ENCODE measurements at regions not wholly inside any gene's neighbourhood (a gene's known extent, or its start where the extent isn't known, plus 50 kb on each side); places are given as distances from the start of the nearest gene placed in this dataset.

DNA sequence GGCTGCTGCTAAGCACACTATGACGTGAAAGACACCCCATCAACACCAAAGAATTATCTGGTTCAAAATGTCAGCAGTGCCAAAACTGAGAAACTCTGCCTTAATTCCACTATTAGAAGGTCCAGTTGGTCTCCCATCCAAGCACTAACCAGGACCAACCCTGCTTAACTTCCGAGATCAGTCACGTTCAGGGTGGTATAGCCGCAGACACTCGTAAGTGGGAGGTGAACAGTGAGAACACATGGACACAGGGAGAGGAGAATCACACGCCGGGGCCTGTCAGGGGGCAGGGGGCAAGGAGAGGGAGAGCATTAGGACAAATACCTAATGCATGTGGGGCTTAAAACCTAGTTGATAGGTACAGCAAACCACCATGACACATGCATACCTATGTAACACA, 83.4 kb downstream of the C13orf42 start:
- no peak overlapping the region for H4K91ac ChIP-seq (ENCODE audit: low read depth, low read length)

DNA sequence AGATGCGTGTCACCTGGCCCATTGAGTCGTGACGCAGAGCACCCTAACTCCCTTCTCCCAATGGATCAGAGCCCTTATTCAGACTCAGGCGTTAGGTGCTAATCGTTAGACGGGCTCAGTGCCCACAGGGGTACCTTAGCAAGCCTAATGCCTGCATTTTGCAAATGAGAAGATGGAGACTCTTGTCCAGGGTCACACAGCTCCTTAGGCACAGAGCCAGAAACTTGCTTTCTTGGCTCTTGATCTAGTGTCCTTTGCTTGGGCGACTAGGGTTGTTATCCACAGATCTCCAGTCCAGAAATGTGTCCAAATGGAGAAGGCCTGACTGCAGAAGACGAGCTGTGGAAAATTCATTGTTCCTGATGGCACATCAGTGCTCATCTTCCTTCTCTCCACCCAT, 85.1 kb downstream of the C13orf42 start:
- Histone ChIP-seq H3K79me2 (ENCODE audit: control insufficient read depth, insufficient read depth, low read length, poor library complexity) (no peaks in the 10 kb centered on the region), H3K79me1 (ENCODE audit: low read length) (no peaks in the 10 kb centered on the region), H2AK5ac (ENCODE audit: low read length) (no peak overlapping the region), H3K23ac (ENCODE audit: low read length) (no peak overlapping the region), H2BK5ac (ENCODE audit: low read depth, low read length, poor library complexity) (no peak overlapping the region), H3K9me3 (ENCODE audit: insufficient read depth, low read depth, low read length) (no peaks in the 10 kb centered on the region), H3K27ac (ENCODE audit: low read depth, low read length) (no peak overlapping the region), H3K14ac (ENCODE audit: low read length) (no peak overlapping the region), H2BK12ac (ENCODE audit: low read length) (no peak overlapping the region), H2AFZ (ENCODE audit: insufficient read depth, low read length, poor library complexity) (no peak overlapping the region), H4K91ac (ENCODE audit: low read depth, low read length) (no peak overlapping the region), H3K4me2 (ENCODE audit: low read length) (no peak overlapping the region), H3K4ac (ENCODE audit: low read depth, low read length) (no peak overlapping the region), H3K4me3 (ENCODE audit: low read depth, low read length) (no peak overlapping the region), H3K9ac (ENCODE audit: low read length) (peak overlapping the region; percentile 33), H2BK120ac (ENCODE audit: insufficient read depth, low read length, poor library complexity) (no peak overlapping the region), H3K18ac (ENCODE audit: low read length) (no peak overlapping the region), H3K4me1 (ENCODE audit: control insufficient read depth in 1 of 2, insufficient read depth in 2 of 2, low read length in 2 of 2) (no peaks in the 10 kb centered on the region), H4K8ac (ENCODE audit: low read depth, low read length) (no peak overlapping the region), H3K36me3 (ENCODE audit: control insufficient read depth in 1 of 2, insufficient read depth in 2 of 2, low read length in 2 of 2) (no peaks in the 10 kb centered on the region), H3K27me3 (ENCODE audit: insufficient read depth, low read length) (no peaks in the 10 kb centered on the region), H4K12ac (ENCODE audit: low read depth, low read length) (no peak overlapping the region)
- no CpG with 5 or more reads among the region's 8 CpGs for WGBS (ENCODE audit: extremely low coverage, insufficient coverage, insufficient read length)
- no peak for DNase-seq

More for the DNA sequence above, 83.4 kb downstream of the C13orf42 start:
- Histone ChIP-seq H3K4me1 (ENCODE audit: control insufficient read depth in 1 of 2, insufficient read depth in 2 of 2, low read length in 2 of 2) (no peaks in the 10 kb centered on the region), H3K14ac (ENCODE audit: low read length) (no peak overlapping the region), H2BK12ac (ENCODE audit: low read length) (no peak overlapping the region), H3K4me3 (ENCODE audit: low read depth, low read length) (no peak overlapping the region), H2BK120ac (ENCODE audit: insufficient read depth, low read length, poor library complexity) (no peak overlapping the region), H3K27me3 (ENCODE audit: insufficient read depth, low read length) (no peaks in the 10 kb centered on the region), H3K23ac (ENCODE audit: low read length) (no peak overlapping the region), H2AK5ac (ENCODE audit: low read length) (no peak overlapping the region), H2BK5ac (ENCODE audit: low read depth, low read length, poor library complexity) (no peak overlapping the region), H3K79me1 (ENCODE audit: low read length) (no peaks in the 10 kb centered on the region), H3K18ac (ENCODE audit: low read length) (no peak overlapping the region), H3K4ac (ENCODE audit: low read depth, low read length) (no peak overlapping the region), H3K4me2 (ENCODE audit: low read length) (no peak overlapping the region), H2AFZ (ENCODE audit: insufficient read depth, low read length, poor library complexity) (no peak overlapping the region), H4K12ac (ENCODE audit: low read depth, low read length) (no peak overlapping the region), H3K27ac (ENCODE audit: low read depth, low read length) (no peak overlapping the region), H3K79me2 (ENCODE audit: control insufficient read depth, insufficient read depth, low read length, poor library complexity) (no peaks in the 10 kb centered on the region), H3K9me3 (ENCODE audit: insufficient read depth, low read depth, low read length) (no peaks in the 10 kb centered on the region), H3K36me3 (ENCODE audit: control insufficient read depth in 1 of 2, insufficient read depth in 2 of 2, low read length in 2 of 2) (no peaks in the 10 kb centered on the region), H3K9ac (ENCODE audit: low read length) (no peak overlapping the region), H4K8ac (ENCODE audit: low read depth, low read length) (no peak overlapping the region)
- WGBS (ENCODE audit: extremely low coverage, insufficient coverage, insufficient read length), result no CpG with 5 or more reads among the region's 7 CpGs
- DNase-seq, result no peak

DNA sequence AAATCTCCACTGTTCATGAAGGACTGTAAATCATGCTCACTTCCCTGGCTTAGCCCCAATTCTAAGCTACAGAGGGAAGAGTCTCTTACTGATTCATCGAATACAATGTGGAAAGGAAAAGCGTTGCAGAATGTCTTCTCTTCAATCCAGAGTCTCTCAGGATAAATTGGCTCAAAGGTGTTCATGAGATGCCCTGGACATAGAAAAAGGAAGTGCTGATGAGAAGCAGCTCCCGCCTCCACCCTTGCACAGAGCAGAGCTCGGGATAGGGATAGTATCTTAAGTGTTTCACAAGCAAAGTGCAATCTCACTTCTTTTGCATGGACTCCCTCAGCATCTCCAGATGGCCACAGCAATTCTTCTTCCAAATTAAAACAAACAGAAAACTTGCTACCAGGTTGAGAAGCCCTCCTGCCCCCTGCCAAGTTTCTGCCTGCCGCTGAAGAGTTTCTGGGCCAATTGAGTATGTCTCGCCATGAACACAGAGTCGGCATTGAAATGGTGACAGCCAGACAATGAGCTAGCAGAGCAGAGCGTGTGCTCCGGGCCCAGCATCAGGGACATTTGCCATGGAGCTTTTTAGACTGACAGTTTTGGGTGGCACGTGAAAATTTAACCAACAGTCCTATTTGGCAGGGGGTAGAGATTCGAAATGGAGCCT, 85.7 kb downstream of the C13orf42 start:
- H3K36me3 ChIP-seq (ENCODE audit: control insufficient read depth in 1 of 2, insufficient read depth in 2 of 2, low read length in 2 of 2), result no peaks in the 10 kb centered on the region
- no peak overlapping the region for H3K23ac ChIP-seq (ENCODE audit: low read length)
- H3K4ac ChIP-seq (ENCODE audit: low read depth, low read length), result no peak overlapping the region
- no peak overlapping the region for H2BK5ac ChIP-seq (ENCODE audit: low read depth, low read length, poor library complexity)
- no peak overlapping the region for H2BK12ac ChIP-seq (ENCODE audit: low read length)
- H3K4me3 ChIP-seq (ENCODE audit: low read depth, low read length), result no peak overlapping the region
- H3K9ac ChIP-seq (ENCODE audit: low read length), result no peak overlapping the region
- no peak overlapping the region for H2BK120ac ChIP-seq (ENCODE audit: insufficient read depth, low read length, poor library complexity)
- H2AFZ ChIP-seq (ENCODE audit: insufficient read depth, low read length, poor library complexity), result no peak overlapping the region
- H3K18ac ChIP-seq (ENCODE audit: low read length), result no peak overlapping the region
- no CpG with 5 or more reads among the region's 11 CpGs for WGBS (ENCODE audit: extremely low coverage, insufficient coverage, insufficient read length)
- DNase-seq, result no peak
- H3K27me3 ChIP-seq (ENCODE audit: insufficient read depth, low read length), result no peaks in the 10 kb centered on the region
- H3K9me3 ChIP-seq (ENCODE audit: insufficient read depth, low read depth, low read length), result no peaks in the 10 kb centered on the region
- H4K8ac ChIP-seq (ENCODE audit: low read depth, low read length), result no peak overlapping the region
- H3K4me2 ChIP-seq (ENCODE audit: low read length), result no peak overlapping the region
- no peak overlapping the region for H2AK5ac ChIP-seq (ENCODE audit: low read length)
- H3K79me2 ChIP-seq (ENCODE audit: control insufficient read depth, insufficient read depth, low read length, poor library complexity), result no peaks in the 10 kb centered on the region
- H3K79me1 ChIP-seq (ENCODE audit: low read length), result no peaks in the 10 kb centered on the region
- H4K12ac ChIP-seq (ENCODE audit: low read depth, low read length), result no peak overlapping the region
- no peaks in the 10 kb centered on the region for H3K4me1 ChIP-seq (ENCODE audit: control insufficient read depth in 1 of 2, insufficient read depth in 2 of 2, low read length in 2 of 2)
- no peak overlapping the region for H3K14ac ChIP-seq (ENCODE audit: low read length)
- no peak overlapping the region for H4K91ac ChIP-seq (ENCODE audit: low read depth, low read length)
- H3K27ac ChIP-seq (ENCODE audit: low read depth, low read length), result no peak overlapping the region

DNA sequence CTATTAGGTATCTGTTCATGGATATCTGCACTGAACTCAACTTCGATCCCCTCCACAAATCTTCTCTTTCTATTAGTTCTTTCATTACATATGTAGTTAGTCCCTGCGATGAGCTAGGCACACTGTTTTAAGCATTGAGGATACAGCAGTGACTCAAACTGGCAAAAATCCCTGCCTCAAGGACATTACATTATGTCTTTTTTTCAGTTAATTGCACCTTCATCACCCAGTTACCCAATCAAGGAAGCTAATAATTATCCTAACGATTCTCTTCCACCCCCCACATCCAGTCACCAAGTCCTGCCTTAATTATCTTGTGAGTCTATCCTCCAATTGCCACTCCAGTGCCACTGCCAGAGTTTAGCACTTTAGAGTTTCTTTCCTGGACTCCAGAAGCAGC, 89.3 kb downstream of the C13orf42 start:
- Histone ChIP-seq H3K4me2 (ENCODE audit: low read length) (no peak overlapping the region), H2AK5ac (ENCODE audit: low read length) (no peak overlapping the region), H3K23ac (ENCODE audit: low read length) (no peak overlapping the region), H3K9ac (ENCODE audit: low read length) (no peak overlapping the region), H3K27ac (ENCODE audit: low read depth, low read length) (no peak overlapping the region), H3K27me3 (ENCODE audit: insufficient read depth, low read length) (no peaks in the 10 kb centered on the region), H2BK120ac (ENCODE audit: insufficient read depth, low read length, poor library complexity) (no peak overlapping the region), H3K18ac (ENCODE audit: low read length) (no peak overlapping the region), H4K8ac (ENCODE audit: low read depth, low read length) (no peak overlapping the region), H2BK5ac (ENCODE audit: low read depth, low read length, poor library complexity) (no peak overlapping the region), H3K14ac (ENCODE audit: low read length) (no peak overlapping the region), H3K79me2 (ENCODE audit: control insufficient read depth, insufficient read depth, low read length, poor library complexity) (no peaks in the 10 kb centered on the region), H4K12ac (ENCODE audit: low read depth, low read length) (no peak overlapping the region), H3K36me3 (ENCODE audit: control insufficient read depth in 1 of 2, insufficient read depth in 2 of 2, low read length in 2 of 2) (no peaks in the 10 kb centered on the region), H3K4me1 (ENCODE audit: control insufficient read depth in 1 of 2, insufficient read depth in 2 of 2, low read length in 2 of 2) (no peaks in the 10 kb centered on the region), H3K79me1 (ENCODE audit: low read length) (no peaks in the 10 kb centered on the region), H4K91ac (ENCODE audit: low read depth, low read length) (no peak overlapping the region), H3K9me3 (ENCODE audit: insufficient read depth, low read depth, low read length) (no peaks in the 10 kb centered on the region), H2AFZ (ENCODE audit: insufficient read depth, low read length, poor library complexity) (no peak overlapping the region), H3K4ac (ENCODE audit: low read depth, low read length) (no peak overlapping the region), H2BK12ac (ENCODE audit: low read length) (no peak overlapping the region), H3K4me3 (ENCODE audit: low read depth, low read length) (no peak overlapping the region)
- no peak for DNase-seq
- WGBS (ENCODE audit: extremely low coverage, insufficient coverage, insufficient read length), result no CpG with 5 or more reads among the region's 3 CpGs

Data from trophoblast cell (in vitro differentiated cells and primary cell).